Stimulated activated naive B cell treated with anti-CD40 and anti-IgM and Interleukin-4, amounts not matched to agents 10 μg/mL and 1 μg/mL and 100 μg/mL, for 72 hours (primary cell): ENCODE measurements at regions not wholly inside any gene's neighbourhood (a gene's known extent, or its start where the extent isn't known, plus 50 kb on each side); places are given as distances from the start of the nearest gene placed in this dataset.

Source experiments
- ATAC-seq, 2 donors: fragments of 150-1000 bp; cut with Tn5 transposase; replicated peaks; 2 replicates each; pipeline ENCODE4 v1.10.0; 2021; ENCODE audit warnings: moderate library complexity in 1 of 2
- DNase-seq: peaks from one replicate; pipeline ENCODE4 v3.0.0; 2021
- H3K27ac Mint-ChIP-seq: one replicate; pipeline ENCODE4 v1.8.0; 2022; ENCODE audit warnings: mild to moderate bottlenecking, mixed read lengths
- H3K27me3 Mint-ChIP-seq, 2 donors: one replicate each; pipeline ENCODE4 v1.8.0; 2022; ENCODE audit warnings: mixed read lengths in 2 of 2
- H3K36me3 Mint-ChIP-seq, 2 donors: one replicate each; pipeline ENCODE4 v1.8.0; 2022; ENCODE audit warnings: mixed read lengths in 2 of 2, mild to moderate bottlenecking in 1 of 2
- H3K4me1 Mint-ChIP-seq, 2 donors: one replicate each; pipeline ENCODE4 v1.8.0; 2022; ENCODE audit warnings: mixed read lengths in 2 of 2, mild to moderate bottlenecking in 1 of 2
- H3K4me3 Mint-ChIP-seq, 2 donors: one replicate each; pipeline ENCODE4 v1.8.0; 2022; ENCODE audit warnings: mild to moderate bottlenecking in 2 of 2, mixed read lengths in 2 of 2, moderate library complexity in 1 of 2
- H3K9me3 Mint-ChIP-seq, 2 donors: one replicate each; pipeline ENCODE4 v1.8.0; 2022; ENCODE audit warnings: mixed read lengths in 2 of 2, mild to moderate bottlenecking in 1 of 2

DNA sequence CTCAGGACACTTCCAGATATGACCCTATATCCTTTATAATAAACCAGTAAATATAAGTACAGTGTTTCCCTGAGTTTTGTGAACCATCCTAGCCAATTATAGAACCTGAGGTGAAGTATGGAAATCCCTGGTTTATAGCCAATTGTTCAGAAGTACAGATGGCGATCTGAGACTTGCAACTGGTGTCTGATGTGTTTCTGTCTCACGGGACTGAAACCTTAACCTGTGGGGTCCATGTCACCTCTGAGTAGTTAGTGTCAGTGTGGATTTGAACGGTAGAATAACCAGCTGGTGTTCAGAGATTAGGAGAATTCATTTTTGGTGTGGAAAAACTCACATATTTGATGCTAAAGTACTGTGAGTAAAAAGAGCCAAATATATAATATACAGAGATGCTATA, 606.6 kb downstream of the MAFB start:
- Mint-ChIP-seq H3K9me3 (peaks cover 0 to 4% of the 10 kb centered on the region in 2 donors), H3K27ac (no peak overlapping the region), H3K4me1 (no peaks in the 10 kb centered on the region), H3K27me3 (peaks cover 0 to 8% of the 10 kb centered on the region in 2 donors), H3K36me3 (no peaks in the 10 kb centered on the region), H3K4me3 (no peak overlapping the region)
- DNase-seq (no peak), ATAC-seq (no peak)

DNA sequence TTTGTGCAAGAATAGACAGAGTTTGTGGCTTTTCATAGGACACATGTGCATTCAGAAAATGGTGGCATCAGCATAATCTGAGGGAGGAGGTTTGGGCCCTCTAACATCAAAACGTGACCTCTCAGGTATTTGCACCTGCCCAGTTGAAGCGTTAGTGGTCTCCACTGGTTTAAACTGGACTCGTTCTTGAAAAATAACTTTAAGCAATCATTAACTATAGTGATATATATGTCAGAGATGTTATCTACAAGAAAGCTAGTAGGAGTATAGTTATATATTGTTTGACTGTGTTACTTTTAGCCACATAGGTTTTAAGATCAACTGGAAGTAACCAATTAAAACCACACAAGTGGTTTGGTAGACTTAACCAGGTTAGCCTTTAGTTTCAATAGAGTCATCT, 607.4 kb downstream of the MAFB start:
- H3K36me3 Mint-ChIP-seq = no peaks in the 10 kb centered on the region
- ATAC-seq = no peak

DNA sequence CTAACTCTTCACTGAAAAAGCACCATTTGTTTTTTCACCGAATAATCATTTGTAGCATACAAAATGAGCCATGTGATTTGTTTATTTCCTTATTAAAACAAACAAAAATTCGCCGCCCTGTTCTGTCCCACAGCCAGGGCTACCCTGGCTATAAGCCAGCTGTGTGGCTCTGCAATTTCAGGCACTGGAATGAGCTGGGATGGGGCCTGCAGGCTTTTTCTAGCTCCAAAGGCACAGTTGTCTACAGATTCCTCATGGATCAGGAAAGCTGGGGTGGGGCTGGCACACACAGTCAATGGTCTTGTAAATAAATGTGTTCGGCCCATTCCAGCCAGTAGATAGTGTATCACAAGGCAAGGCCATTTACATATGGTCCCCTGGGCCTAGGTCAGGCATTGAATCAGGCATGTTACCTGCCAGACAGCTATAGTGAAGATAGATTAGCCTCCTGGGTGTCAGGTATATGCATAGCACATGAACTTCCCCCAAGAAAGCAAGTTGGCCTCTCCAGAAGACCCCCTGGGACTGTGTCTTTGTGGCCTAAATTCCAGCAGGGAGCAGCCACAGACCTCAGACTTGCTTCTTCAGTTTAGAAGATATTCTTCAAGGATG, 608.9 kb downstream of the MAFB start:
- H3K27me3 Mint-ChIP-seq = peaks cover 0 to 8% of the 10 kb centered on the region in 2 donors
- ATAC-seq = no peak
- peaks cover 0 to 4% of the 10 kb centered on the region in 2 donors for H3K9me3 Mint-ChIP-seq
- DNase-seq = no peak
- no peaks in the 10 kb centered on the region for H3K4me1 Mint-ChIP-seq
- H3K4me3 Mint-ChIP-seq = no peak overlapping the region
- H3K36me3 Mint-ChIP-seq = no peaks in the 10 kb centered on the region
- H3K27ac Mint-ChIP-seq = no peak overlapping the region

More for the DNA sequence above, 607.4 kb downstream of the MAFB start:
- no peak overlapping the region for H3K27ac Mint-ChIP-seq
- peaks cover 0 to 8% of the 10 kb centered on the region in 2 donors for H3K27me3 Mint-ChIP-seq
- H3K9me3 Mint-ChIP-seq = peaks cover 0 to 4% of the 10 kb centered on the region in 2 donors
- DNase-seq = no peak
- no peaks in the 10 kb centered on the region for H3K4me1 Mint-ChIP-seq
- no peak overlapping the region for H3K4me3 Mint-ChIP-seq

DNA sequence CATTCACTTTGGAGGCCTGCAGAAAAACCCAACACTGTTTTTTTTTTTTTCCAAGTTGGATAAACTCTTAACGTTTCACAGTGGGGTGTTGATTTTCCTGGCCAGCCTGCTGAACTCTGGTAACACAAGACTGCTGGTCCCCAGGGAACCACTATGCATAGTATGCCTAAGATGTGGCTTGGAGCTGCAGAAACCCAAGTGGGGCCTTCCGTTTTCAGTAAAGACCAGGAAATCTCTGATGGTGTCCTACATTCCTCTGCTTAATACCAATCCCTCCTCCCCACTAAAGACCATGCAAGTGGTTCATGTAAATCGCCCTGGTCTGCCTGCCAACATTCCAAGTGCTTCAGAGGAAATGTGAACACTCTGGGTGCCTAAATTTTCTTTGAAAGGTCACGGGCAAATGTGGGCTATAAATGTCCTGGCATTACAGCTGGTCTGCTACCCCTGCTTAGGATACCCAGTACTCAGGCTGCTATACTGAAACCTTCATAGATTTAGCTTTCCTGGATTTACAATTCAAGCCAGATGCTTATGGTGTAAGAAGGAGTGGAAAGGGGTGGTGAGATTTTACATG, 615.4 kb downstream of the MAFB start:
- no peaks in the 10 kb centered on the region for H3K27me3 Mint-ChIP-seq
- no peak for ATAC-seq
- H3K36me3 Mint-ChIP-seq = no peaks in the 10 kb centered on the region
- no peak overlapping the region for H3K4me3 Mint-ChIP-seq
- DNase-seq = no peak
- H3K4me1 Mint-ChIP-seq = no peaks in the 10 kb centered on the region
- peaks cover 0 to 2% of the 10 kb centered on the region in 2 donors for H3K9me3 Mint-ChIP-seq
- no peak overlapping the region for H3K27ac Mint-ChIP-seq

DNA sequence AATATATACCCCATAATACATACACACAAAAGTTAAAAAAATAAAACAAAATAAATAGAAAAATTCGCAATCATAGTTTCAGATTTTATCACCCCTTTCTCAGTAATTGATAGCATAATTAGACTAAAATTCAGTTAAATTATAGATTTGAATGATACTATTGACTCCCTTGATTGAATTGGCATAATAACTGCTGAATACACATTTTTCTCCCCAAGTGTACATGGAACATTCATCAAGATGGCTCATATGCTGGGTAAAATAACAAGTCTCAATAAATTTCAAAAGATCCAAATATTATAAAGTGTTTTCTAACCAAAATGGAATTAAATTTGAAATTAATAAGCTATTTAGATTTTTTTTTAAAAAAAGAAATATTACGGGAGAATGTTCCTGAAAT, 616.1 kb downstream of the MAFB start:
- ATAC-seq = no peak
- H3K9me3 Mint-ChIP-seq = peaks cover 3 to 5% of the 10 kb centered on the region in 2 donors
- H3K36me3 Mint-ChIP-seq = no peaks in the 10 kb centered on the region
- H3K4me1 Mint-ChIP-seq = no peaks in the 10 kb centered on the region
- H3K4me3 Mint-ChIP-seq = no peak overlapping the region
- no peak overlapping the region for H3K27ac Mint-ChIP-seq
- DNase-seq = no peak
- no peaks in the 10 kb centered on the region for H3K27me3 Mint-ChIP-seq

DNA sequence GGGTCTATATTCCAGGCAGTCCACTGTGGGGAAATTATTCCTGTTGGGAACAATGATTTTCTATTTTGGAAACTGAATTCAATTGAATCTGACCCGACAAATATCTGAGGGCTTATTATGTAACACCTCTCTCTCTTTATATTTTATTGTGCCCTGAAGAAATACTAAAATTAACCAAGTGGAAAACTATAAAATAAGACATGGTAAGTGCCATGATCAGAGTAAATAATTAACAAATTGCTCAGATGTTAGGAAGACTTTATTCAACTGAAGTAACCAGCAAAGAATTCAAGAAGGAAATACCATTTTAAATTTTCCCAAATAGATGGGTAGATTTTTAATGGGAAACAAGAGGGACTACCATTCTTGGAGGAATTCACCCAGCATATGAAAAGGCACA, 632.9 kb downstream of the MAFB start:
- H3K9me3 Mint-ChIP-seq = peaks cover 4 to 11% of the 10 kb centered on the region in 2 donors
- H3K4me1 Mint-ChIP-seq = no peaks in the 10 kb centered on the region
- H3K36me3 Mint-ChIP-seq = no peaks in the 10 kb centered on the region
- no peak for ATAC-seq
- peaks cover 0 to 4% of the 10 kb centered on the region in 2 donors for H3K27me3 Mint-ChIP-seq
- H3K27ac Mint-ChIP-seq = no peak overlapping the region
- H3K4me3 Mint-ChIP-seq = no peak overlapping the region
- no peak for DNase-seq

DNA sequence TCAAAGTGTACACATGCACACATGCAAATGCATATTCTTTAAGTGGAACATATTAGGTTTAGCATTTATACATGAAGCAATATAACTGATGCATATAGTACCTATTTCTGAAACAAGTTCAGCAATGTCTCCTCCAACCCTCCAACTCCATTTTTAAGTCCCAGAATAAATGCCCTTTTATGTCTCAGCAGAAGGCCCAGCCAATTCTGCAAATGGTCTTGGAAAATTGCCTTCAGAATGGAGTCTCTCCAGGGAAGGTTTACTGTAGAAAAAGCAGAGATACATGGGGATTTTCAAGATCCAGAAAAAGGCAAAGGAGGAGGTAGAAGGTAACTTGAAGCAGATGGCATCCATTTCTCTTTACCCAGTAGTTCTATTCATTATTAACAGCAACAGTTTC, 633.3 kb downstream of the MAFB start:
- Mint-ChIP-seq H3K27me3 (peaks cover 0 to 4% of the 10 kb centered on the region in 2 donors), H3K27ac (no peak overlapping the region), H3K9me3 (peaks cover 4 to 7% of the 10 kb centered on the region in 2 donors), H3K36me3 (no peaks in the 10 kb centered on the region), H3K4me1 (no peaks in the 10 kb centered on the region), H3K4me3 (no peak overlapping the region)
- ATAC-seq = no peak
- DNase-seq = no peak

DNA sequence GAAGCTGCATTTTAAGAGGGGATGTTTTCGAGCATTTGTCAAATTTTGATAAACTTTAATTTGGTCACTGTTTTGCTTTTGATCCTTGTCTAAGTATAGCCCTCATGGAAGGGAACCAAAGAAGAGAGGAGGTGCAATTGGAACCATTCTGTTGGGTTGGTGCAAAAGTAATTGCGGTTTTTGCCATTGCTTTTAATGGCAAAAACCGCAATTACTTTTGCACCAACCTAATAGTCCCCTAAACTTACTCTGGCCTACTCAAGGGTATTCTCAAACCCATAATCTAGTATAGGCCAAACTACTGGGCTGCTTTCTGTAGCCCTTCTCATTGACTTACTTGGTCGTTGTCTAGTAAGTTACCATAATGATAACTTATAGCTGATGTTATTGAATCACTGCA, 634.7 kb downstream of the MAFB start:
- Mint-ChIP-seq H3K27ac (no peak overlapping the region), H3K4me3 (no peak overlapping the region), H3K4me1 (no peaks in the 10 kb centered on the region), H3K36me3 (no peaks in the 10 kb centered on the region), H3K27me3 (peaks cover 0 to 4% of the 10 kb centered on the region in 2 donors), H3K9me3 (peaks cover 2 to 4% of the 10 kb centered on the region in 2 donors)
- DNase-seq (no peak), ATAC-seq (no peak)

DNA sequence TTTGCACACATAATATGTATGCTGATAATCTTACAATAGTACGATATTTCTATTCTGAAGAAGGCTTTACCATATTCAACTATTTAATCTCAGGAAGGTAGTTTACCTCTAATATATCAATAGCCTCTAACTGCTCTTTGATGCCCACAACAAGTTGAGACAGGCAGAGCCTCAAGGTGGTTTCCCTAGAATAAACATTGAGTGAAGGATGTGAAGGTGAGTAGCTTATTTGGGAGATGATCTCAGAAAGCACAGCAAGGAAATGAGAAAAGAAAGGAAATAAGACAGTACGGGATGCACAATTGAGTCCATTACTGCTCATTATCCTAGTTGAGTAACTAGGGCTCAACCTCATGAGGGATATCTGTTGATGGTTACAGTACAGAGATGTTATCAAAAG, 638.4 kb downstream of the MAFB start:
- Mint-ChIP-seq H3K27ac (no peak overlapping the region), H3K4me1 (no peaks in the 10 kb centered on the region), H3K36me3 (no peaks in the 10 kb centered on the region), H3K4me3 (no peak overlapping the region), H3K9me3 (no peaks in the 10 kb centered on the region), H3K27me3 (peaks cover 0 to 8% of the 10 kb centered on the region in 2 donors)
- no peak for DNase-seq
- no peak for ATAC-seq

DNA sequence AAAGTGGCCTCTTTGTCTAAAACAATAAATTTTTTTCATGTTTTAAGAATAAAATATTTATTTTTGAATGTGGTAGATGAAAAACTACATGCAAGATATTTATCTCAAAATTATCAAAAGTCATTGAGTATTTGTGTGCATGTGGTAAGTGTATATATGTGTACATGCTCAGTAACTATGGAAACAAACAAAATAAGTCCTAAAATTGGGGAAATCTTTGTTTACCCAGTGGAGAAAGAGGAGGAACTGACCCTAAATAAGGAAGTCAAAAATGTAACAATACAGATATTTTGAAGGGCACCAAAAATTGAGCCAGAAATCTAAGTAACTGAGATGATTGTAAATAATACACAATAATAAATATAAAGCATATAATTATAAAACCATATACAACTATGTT, 639.2 kb downstream of the MAFB start:
- Mint-ChIP-seq H3K9me3 (no peaks in the 10 kb centered on the region), H3K27ac (no peak overlapping the region), H3K27me3 (peaks cover 0 to 8% of the 10 kb centered on the region in 2 donors), H3K36me3 (no peaks in the 10 kb centered on the region), H3K4me3 (no peak overlapping the region), H3K4me1 (no peaks in the 10 kb centered on the region)
- ATAC-seq (no peak), DNase-seq (no peak)

DNA sequence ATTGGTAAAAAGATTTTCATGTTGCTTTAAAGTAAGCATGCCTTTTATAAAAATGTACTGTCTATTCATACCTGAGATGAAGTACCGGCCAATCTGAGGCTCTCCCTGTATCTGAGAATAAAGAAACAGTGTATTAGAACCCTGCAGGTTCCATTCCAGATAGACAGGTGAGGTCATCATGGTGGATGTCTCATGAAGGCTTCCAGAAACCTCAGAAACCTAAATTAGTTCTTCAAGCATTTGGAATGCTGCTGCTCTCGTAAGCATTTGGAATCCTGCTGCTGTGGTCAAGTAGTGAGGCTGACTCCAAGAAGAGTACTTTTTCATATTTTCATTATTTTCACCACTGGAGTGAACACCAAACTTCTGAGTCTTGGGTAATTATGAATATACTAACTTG, 642.3 kb downstream of the MAFB start:
- DNase-seq = no peak
- Mint-ChIP-seq H3K27ac (no peak overlapping the region), H3K27me3 (peaks cover 0 to 4% of the 10 kb centered on the region in 2 donors), H3K4me3 (no peak overlapping the region), H3K36me3 (no peaks in the 10 kb centered on the region), H3K9me3 (no peaks in the 10 kb centered on the region), H3K4me1 (peaks cover 0 to 1% of the 10 kb centered on the region in 2 donors)
- no peak for ATAC-seq

DNA sequence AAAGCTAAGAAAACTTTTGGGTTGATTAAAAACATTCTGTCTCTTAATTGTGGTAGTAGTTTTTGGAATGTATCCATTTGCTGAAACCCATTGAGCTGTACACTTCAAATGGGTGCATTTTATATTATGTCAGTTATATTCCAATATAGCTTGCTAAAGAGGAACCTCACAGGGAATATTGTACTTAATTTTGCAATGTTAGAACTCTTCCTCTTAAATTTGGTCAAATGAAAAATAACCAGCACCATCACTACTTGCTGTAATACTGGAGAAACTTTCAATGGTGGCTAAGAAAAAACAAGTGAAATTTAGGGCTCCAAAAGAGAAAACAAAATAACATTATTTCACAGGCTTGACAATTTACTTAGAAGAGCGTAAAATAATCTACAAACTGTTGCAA, 651.5 kb downstream of the MAFB start:
- peaks cover 0 to 5% of the 10 kb centered on the region in 2 donors for H3K27me3 Mint-ChIP-seq
- H3K4me1 Mint-ChIP-seq = peaks cover 0 to 1% of the 10 kb centered on the region in 2 donors
- H3K9me3 Mint-ChIP-seq = no peaks in the 10 kb centered on the region
- no peaks in the 10 kb centered on the region for H3K36me3 Mint-ChIP-seq
- H3K4me3 Mint-ChIP-seq = no peak overlapping the region
- DNase-seq (no peak), ATAC-seq (no peak)
- no peak overlapping the region for H3K27ac Mint-ChIP-seq

DNA sequence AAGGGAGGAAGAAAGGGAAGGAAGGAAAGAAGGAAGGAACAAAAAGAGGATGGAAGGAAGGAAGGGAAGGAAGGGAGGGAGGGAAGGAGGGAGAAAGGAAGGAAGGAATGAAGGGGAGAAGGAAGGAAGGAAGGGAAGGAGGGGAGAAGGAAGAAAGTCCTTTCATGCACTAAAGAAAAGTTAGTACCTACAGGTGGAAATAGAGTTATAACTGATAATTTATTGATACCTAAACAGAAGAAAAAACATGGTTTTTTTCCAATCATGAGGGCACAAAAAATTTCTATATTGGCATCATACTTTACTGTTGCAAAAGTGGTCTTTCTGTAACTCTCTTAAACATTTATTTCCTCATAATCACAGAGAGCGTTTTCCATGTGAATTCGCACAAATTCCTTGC, 659.4 kb downstream of the MAFB start:
- ATAC-seq (no peak), DNase-seq (no peak)
- no peaks in the 10 kb centered on the region for H3K36me3 Mint-ChIP-seq
- H3K4me3 Mint-ChIP-seq = no peak overlapping the region
- H3K27ac Mint-ChIP-seq = no peak overlapping the region
- H3K9me3 Mint-ChIP-seq = peaks cover 5% of the 10 kb centered on the region in 2 donors
- no peaks in the 10 kb centered on the region for H3K4me1 Mint-ChIP-seq
- peaks cover 3 to 5% of the 10 kb centered on the region in 2 donors for H3K27me3 Mint-ChIP-seq

DNA sequence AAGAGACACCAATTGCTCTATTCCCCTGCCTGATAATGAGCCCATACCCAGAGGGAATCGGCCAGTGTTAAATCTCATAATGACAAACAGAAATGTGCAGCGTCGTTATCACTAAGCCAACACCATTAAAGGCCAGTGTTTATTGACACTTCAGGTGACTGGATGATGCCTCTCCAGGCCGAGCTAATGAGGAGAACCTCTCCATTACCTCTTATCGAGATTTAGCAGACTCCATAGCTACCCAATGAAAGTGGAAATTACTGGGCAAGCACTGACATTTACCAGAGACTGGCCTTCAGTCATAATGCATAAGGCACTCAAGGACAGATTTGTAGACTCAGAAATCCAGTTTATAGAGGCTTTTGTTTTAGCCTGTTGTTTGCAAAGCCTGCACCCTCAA, 669.5 kb downstream of the MAFB start:
- no peaks in the 10 kb centered on the region for H3K36me3 Mint-ChIP-seq
- no peaks in the 10 kb centered on the region for H3K9me3 Mint-ChIP-seq
- H3K4me1 Mint-ChIP-seq = no peaks in the 10 kb centered on the region
- H3K27ac Mint-ChIP-seq = no peak overlapping the region
- ATAC-seq = no peak
- no peaks in the 10 kb centered on the region for H3K27me3 Mint-ChIP-seq
- DNase-seq = no peak
- no peak overlapping the region for H3K4me3 Mint-ChIP-seq

DNA sequence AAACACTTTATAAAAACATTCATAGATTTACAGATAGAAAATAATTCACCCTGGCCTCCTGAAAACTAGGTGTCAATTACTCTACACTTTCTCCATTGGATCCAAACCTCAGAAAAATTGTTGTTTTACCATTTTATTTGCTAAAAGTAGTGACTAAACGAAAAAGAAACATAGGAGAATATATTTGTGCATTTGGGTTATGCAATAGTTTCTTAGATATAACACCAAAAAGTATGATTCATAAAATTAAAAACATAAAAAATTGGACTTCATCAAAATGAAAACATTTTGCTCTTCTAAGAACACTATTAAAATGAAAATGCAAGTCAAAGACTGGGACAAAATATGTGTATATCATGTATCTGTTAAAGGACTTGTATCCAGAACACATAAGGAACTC, 671.3 kb downstream of the MAFB start:
- H3K4me1 Mint-ChIP-seq = no peaks in the 10 kb centered on the region
- no peaks in the 10 kb centered on the region for H3K9me3 Mint-ChIP-seq
- H3K4me3 Mint-ChIP-seq = no peak overlapping the region
- no peak overlapping the region for H3K27ac Mint-ChIP-seq
- DNase-seq (no peak), ATAC-seq (no peak)
- no peaks in the 10 kb centered on the region for H3K36me3 Mint-ChIP-seq
- H3K27me3 Mint-ChIP-seq = no peaks in the 10 kb centered on the region
